ENCODE measurements at regions not wholly inside any gene's neighbourhood (a gene's known extent, or its start where the extent isn't known, plus 50 kb on each side); places are given as distances from the start of the nearest gene placed in this dataset.

GRCh38 chr2:79434362-79434761, 78.5 kb upstream of the CTNNA2 start (continued):
- TF ChIP-seq CHD7 (IDR thresholded peaks at IDR 0.05; ENCODE audit: insufficient replicate concordance, low read length) (no peak), SIN3A (conservative IDR thresholded peaks at IDR 0.05 in 1 of 2, IDR thresholded peaks at IDR 0.05 in 1 of 2; ENCODE audit: low read depth in 1 of 2, low read length in 2 of 2) (no peak), RXRA (IDR thresholded peaks at IDR 0.05; ENCODE audit: insufficient read depth, low read depth, low read length) (no peak), CEBPB (IDR thresholded peaks at IDR 0.05; ENCODE audit: low read depth, low read length) (no peak), SP4 (IDR thresholded peaks at IDR 0.05; ENCODE audit: low read length) (no peak)

Data from H1 (cell line).